Hepatocyte (in vitro differentiated cells): ENCODE measurements at regions not wholly inside any gene's neighbourhood (a gene's known extent, or its start where the extent isn't known, plus 50 kb on each side); places are given as distances from the start of the nearest gene placed in this dataset.

ENCODE experiments used
- DNase-seq: peaks from one replicate; pipeline ENCODE4 v3.0.0-alpha.2; 2016; ENCODE audit warnings: low spot score
- H2AFZ ChIP-seq: fragments of 200-600 bp; sonication (generic); 2 replicates; pipeline ENCODE4 v1.6.0; 2016; ENCODE audit warnings: antibody characterized with exemption, mild to moderate bottlenecking
- H3K27ac ChIP-seq: fragments of 200-600 bp; sonication (generic); 2 replicates; pipeline ENCODE4 v1.5.1; 2016; ENCODE audit warnings: mild to moderate bottlenecking
- H3K27me3 ChIP-seq: fragments of 200-600 bp; sonication (generic); 2 replicates; pipeline ENCODE4 v1.6.1; 2016
- H3K36me3 ChIP-seq: fragments of 200-600 bp; sonication (generic); replicated peaks from 2 replicates; pipeline ENCODE4 v1.5.1; 2016; ENCODE audit warnings: low read depth; ENCODE audit not compliant: insufficient read depth
- H3K4me1 ChIP-seq: fragments of 200-600 bp; sonication (generic); 2 replicates; pipeline ENCODE4 v1.5.1; 2016; ENCODE audit warnings: mild to moderate bottlenecking, moderate library complexity; ENCODE audit not compliant: insufficient read depth
- H3K4me2 ChIP-seq: fragments of 200-600 bp; sonication (generic); 2 replicates; pipeline ENCODE4 v1.6.0; 2016
- H3K4me3 ChIP-seq: fragments of 200-600 bp; sonication (generic); 2 replicates; pipeline ENCODE4 v1.5.1; 2016; ENCODE audit warnings: mild to moderate bottlenecking
- H3K79me2 ChIP-seq: fragments of 200-600 bp; sonication (generic); 2 replicates; pipeline ENCODE4 v1.6.0; 2017; ENCODE audit warnings: mild to moderate bottlenecking
- H3K9me2 ChIP-seq: fragments of 200-600 bp; sonication (generic); replicated peaks from 2 replicates; pipeline ENCODE4 v1.6.0; 2017; ENCODE audit warnings: mild to moderate bottlenecking; ENCODE audit not compliant: insufficient read depth
- H3K9me3 ChIP-seq: fragments of 200-600 bp; sonication (generic); 2 replicates; pipeline ENCODE4 v1.5.1; 2016; ENCODE audit warnings: low read depth, mild to moderate bottlenecking
- H4K20me1 ChIP-seq: fragments of 200-600 bp; sonication (generic); 2 replicates; pipeline ENCODE4 v1.6.0; 2016; ENCODE audit warnings: mild to moderate bottlenecking; ENCODE audit not compliant: insufficient read depth, poor library complexity, severe bottlenecking
- CTCF ChIP-seq: fragments of 200-600 bp; sonication (generic); IDR thresholded peaks from 2 replicates; pipeline ENCODE4 v1.5.1; 2016; ENCODE audit warnings: antibody characterized with exemption, mild to moderate bottlenecking; ENCODE audit not compliant: poor library complexity
- EZH2 ChIP-seq: fragments of 200-600 bp; sonication (generic); IDR thresholded peaks from 2 replicates; pipeline ENCODE4 v1.6.1; 2016; ENCODE audit warnings: antibody characterized with exemption, mild to moderate bottlenecking, borderline replicate concordance
- EZH2phosphoT487 ChIP-seq: fragments of 200-600 bp; sonication (generic); IDR thresholded peaks from one replicate; pipeline ENCODE4 v1.6.1; 2018; ENCODE audit warnings: antibody characterized with exemption, mild to moderate bottlenecking, low read depth, moderate library complexity; ENCODE audit not compliant: unreplicated experiment, severe bottlenecking
- WGBS: methylation state at CpG from one replicate; pipeline ENCODE4 v1.1.6; 2016; ENCODE audit warnings: low lambda C conversion rate; ENCODE audit errors: missing lambda C conversion rate; 5-methylcytosine and 5-hydroxymethylcytosine counted together

- H3K9me2 ChIP-seq: no peaks in the 10 kb centered on the region
- no peaks in the 10 kb centered on the region for H4K20me1 ChIP-seq
- no peak overlapping the region for H2AFZ ChIP-seq
- no peaks in the 10 kb centered on the region for H3K9me3 ChIP-seq
- H3K4me1 ChIP-seq: no peaks in the 10 kb centered on the region
- no peak overlapping the region for H3K4me3 ChIP-seq
- no peak for DNase-seq
- H3K27me3 ChIP-seq: no peaks in the 10 kb centered on the region
- 99% methylated on average over 4 of the region's 4 CpGs for WGBS
- no peaks in the 10 kb centered on the region for H3K79me2 ChIP-seq
- H3K36me3 ChIP-seq: no peaks in the 10 kb centered on the region
- no peak overlapping the region for H3K4me2 ChIP-seq
- no peak overlapping the region for H3K27ac ChIP-seq
- no peak for TF ChIP-seq EZH2
- no peak for TF ChIP-seq EZH2phosphoT487
- no peak for TF ChIP-seq CTCF
Observed at GRCh38 chr10:78915190-78915518, 153.6 kb upstream of the ZMIZ1 start.

GRCh38 chr10:78916227-78916626 lies 152.5 kb upstream of the ZMIZ1 start:
- no peaks in the 10 kb centered on the region for H3K79me2 ChIP-seq
- no peaks in the 10 kb centered on the region for H3K9me2 ChIP-seq
- no peak overlapping the region for H2AFZ ChIP-seq
- TF ChIP-seq CTCF (no peak), EZH2 (no peak), EZH2phosphoT487 (no peak)
- no peaks in the 10 kb centered on the region for H3K4me1 ChIP-seq
- no peaks in the 10 kb centered on the region for H3K27me3 ChIP-seq
- no peak overlapping the region for H3K27ac ChIP-seq
- H3K4me2 ChIP-seq: no peak overlapping the region
- H3K4me3 ChIP-seq: no peak overlapping the region
- H3K36me3 ChIP-seq: no peaks in the 10 kb centered on the region
- 85% methylated on average over 7 of the region's 7 CpGs for WGBS
- H3K9me3 ChIP-seq: no peaks in the 10 kb centered on the region
- DNase-seq: no peak
- H4K20me1 ChIP-seq: no peaks in the 10 kb centered on the region

DNA sequence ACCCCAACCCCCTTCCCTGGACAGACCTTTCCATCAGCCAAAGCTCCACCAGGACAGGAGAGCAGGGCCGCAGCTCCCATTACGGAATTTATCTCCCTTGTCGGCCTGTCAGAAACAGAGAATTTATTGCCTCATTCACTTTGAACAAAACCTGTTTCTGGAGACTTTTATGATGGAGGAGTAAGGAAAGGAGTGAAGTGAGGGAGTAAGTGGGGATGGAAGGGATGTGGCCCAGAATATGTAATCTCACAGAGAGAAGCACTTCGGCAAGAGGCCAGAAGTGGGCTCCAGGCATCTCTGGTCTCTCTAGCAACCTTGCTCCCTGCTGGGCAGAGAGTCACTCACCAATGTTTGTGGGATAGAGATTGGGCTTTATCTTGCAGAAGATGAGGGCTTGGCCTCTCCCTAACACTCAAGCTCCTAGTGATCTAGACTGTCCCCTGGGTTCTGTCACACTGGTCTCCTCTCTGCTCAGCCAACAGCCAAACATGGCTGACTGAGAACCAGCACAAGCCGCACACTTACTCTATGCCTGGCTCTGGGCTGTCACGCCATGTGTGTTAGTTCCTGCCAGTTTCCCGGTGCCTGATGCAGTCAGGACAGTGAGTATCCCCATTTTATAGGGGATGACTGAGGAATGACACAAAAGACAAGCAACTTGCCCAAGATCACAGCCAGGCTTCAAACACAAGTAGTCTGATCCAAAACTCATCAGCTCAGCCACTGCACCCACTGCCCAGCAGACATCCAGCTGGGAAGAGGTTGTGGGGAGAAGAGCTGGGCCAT lies 149.4 kb upstream of the ZMIZ1 start:
- 69% methylated on average over 7 of the region's 7 CpGs for WGBS
- DNase-seq: no peak
- Histone ChIP-seq H3K4me2 (no peak overlapping the region), H4K20me1 (no peaks in the 10 kb centered on the region), H3K36me3 (no peaks in the 10 kb centered on the region), H3K4me3 (no peak overlapping the region), H3K9me3 (no peaks in the 10 kb centered on the region), H2AFZ (no peak overlapping the region), H3K27ac (no peak overlapping the region), H3K27me3 (no peaks in the 10 kb centered on the region), H3K79me2 (no peaks in the 10 kb centered on the region), H3K9me2 (no peaks in the 10 kb centered on the region), H3K4me1 (peaks cover 10% of the 10 kb centered on the region)
- TF ChIP-seq EZH2 (no peak), CTCF (no peak), EZH2phosphoT487 (no peak)

- WGBS: 95% methylated on average over 2 of the region's 2 CpGs
- Histone ChIP-seq H4K20me1 (no peaks in the 10 kb centered on the region), H3K9me2 (no peaks in the 10 kb centered on the region), H3K9me3 (no peaks in the 10 kb centered on the region), H3K4me3 (no peak overlapping the region), H2AFZ (no peak overlapping the region), H3K27ac (no peak overlapping the region), H3K4me2 (no peak overlapping the region), H3K79me2 (no peaks in the 10 kb centered on the region), H3K27me3 (no peaks in the 10 kb centered on the region), H3K36me3 (no peaks in the 10 kb centered on the region), H3K4me1 (peaks cover 10% of the 10 kb centered on the region)
- TF ChIP-seq EZH2: no peak
- no peak for TF ChIP-seq CTCF
- TF ChIP-seq EZH2phosphoT487: no peak
- DNase-seq: no peak
Observed at GRCh38 chr10:78920011-78920410, 148.8 kb upstream of the ZMIZ1 start.
